H1 (cell line): ENCODE measurements at regions not wholly inside any gene's neighbourhood (a gene's known extent, or its start where the extent isn't known, plus 50 kb on each side); places are given as distances from the start of the nearest gene placed in this dataset.

Experiments
- CBX5 ChIP-seq: fragments of 300-800, 300-1000 bp; sonication (generic); IDR thresholded peaks from 2 replicates; pipeline ENCODE4 v1.7.1; 2016; ENCODE audit warnings: antibody characterized with exemption, low read length, low read depth
- CEBPB ChIP-seq: IDR thresholded peaks from 2 replicates; pipeline ENCODE4 v1.6.1; 2012; ENCODE audit warnings: low read depth, low read length
- CTCF ChIP-seq, 3 experiments: IDR thresholded peaks; 1 replicate in 2 of 3; 2 replicates in 1 of 3; pipeline versions ENCODE4 v1.5.1 to v1.6.1; 2011; ENCODE audit warnings: low read length in 3 of 3, mild to moderate bottlenecking in 3 of 3, inconsistent platforms in 2 of 3, low read depth in 1 of 3, moderate library complexity in 1 of 3; ENCODE audit not compliant: insufficient read depth in 1 of 3; ENCODE audit errors: control extremely low read depth in 1 of 3
- EZH2 ChIP-seq: fragments of 200-600 bp; sonication (generic); IDR thresholded peaks from 2 replicates; pipeline ENCODE4 v1.7.1; 2012; ENCODE audit warnings: low read depth, mild to moderate bottlenecking, moderate library complexity, low read length, inconsistent platforms; ENCODE audit not compliant: severe bottlenecking
- GTF2F1 ChIP-seq: IDR thresholded peaks from 2 replicates; pipeline ENCODE4 v1.6.1; 2012; ENCODE audit warnings: low read depth, low read length, improper control_type of control experiment, borderline replicate concordance
- POLR2A ChIP-seq, 2 experiments: IDR thresholded peaks; 1 replicate in 1 of 2; 2 replicates in 1 of 2; pipeline ENCODE4 v1.6.1; 2011; ENCODE audit warnings: low read depth in 2 of 2, low read length in 2 of 2, mild to moderate bottlenecking in 2 of 2; ENCODE audit errors: control extremely low read depth in 1 of 2
- POLR2AphosphoS5 ChIP-seq: IDR thresholded peaks from 2 replicates; pipeline ENCODE4 v1.6.1; 2011; ENCODE audit warnings: low read depth, low read length
- TAF1 ChIP-seq: IDR thresholded peaks from 2 replicates; pipeline ENCODE4 v1.6.1; 2011; ENCODE audit warnings: mild to moderate bottlenecking, low read depth, low read length
- YY1 ChIP-seq: IDR thresholded peaks from 2 replicates; pipeline ENCODE4 v1.6.1; 2011; ENCODE audit warnings: low read depth, mild to moderate bottlenecking, low read length

- TF ChIP-seq YY1 = no peak
- no peak for TF ChIP-seq CTCF (IDR thresholded peaks at IDR 0.05; ENCODE audit: control extremely low read depth in 1 of 3, insufficient read depth in 1 of 3, low read depth in 1 of 3, low read length in 3 of 3)
- no peak for TF ChIP-seq POLR2AphosphoS5
- TF ChIP-seq GTF2F1 = no peak
- no peak for TF ChIP-seq CBX5
- no peak for TF ChIP-seq CEBPB
- no peak for TF ChIP-seq TAF1
- no peak for TF ChIP-seq EZH2
- no peak for TF ChIP-seq POLR2A (IDR thresholded peaks at IDR 0.05; ENCODE audit: control extremely low read depth in 1 of 2, low read depth in 2 of 2, low read length in 2 of 2)
These were observed 130.3 kb upstream of the FOXF1 start for GRCh38 chr16:86380030-86380429.
